ENCODE measurements at regions not wholly inside any gene's neighbourhood (a gene's known extent, or its start where the extent isn't known, plus 50 kb on each side); places are given as distances from the start of the nearest gene placed in this dataset.
"Not testable (repeated sequence)": the region's sequence is repeated elsewhere in the genome, so short reads cannot be mapped to it uniquely, and the experiment has no call there.

DNA sequence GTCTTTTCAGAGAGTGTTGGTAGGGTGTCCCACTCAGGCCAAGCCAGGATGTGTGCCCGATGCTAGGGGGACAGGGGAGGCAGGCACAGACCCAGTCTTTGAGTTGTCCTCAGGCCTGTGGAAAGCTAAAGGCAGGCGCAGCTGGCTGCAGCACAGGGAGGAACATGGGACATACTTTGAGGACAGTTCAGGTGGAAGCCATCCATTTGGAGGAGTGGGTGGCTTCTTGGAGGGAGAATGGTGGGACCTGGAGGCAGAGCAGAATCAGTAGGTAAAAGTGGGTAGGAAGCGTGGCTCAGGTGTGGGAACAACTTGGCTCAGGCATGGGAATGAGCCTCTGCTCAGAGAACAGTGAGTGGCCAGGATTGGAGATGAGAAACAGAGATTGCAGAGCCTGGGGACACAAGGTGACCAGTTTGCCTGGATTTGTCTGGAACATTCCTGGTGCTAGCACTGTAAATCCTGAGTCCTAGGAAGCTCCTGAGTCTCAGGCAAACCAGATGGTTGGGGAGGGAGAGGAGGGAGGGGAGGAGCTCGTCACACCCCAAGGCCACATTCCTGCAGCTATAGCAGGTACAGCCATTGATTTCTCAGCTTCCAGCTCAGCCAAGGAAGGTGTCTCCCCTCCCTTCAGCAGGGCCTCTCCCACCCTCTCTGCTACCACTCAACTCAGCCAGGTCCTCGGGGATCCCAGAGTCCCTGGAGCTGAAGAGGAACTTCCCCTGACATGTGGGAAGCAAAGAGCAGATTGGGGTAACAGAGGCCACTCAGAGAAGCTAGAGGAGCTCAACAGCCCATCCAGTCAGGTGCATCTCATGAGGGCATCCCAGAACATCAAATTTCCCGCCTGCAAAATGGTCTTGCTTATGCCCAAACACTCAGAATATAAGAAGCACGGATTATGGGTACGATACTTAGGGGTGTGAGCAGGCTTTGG is 65.2 kb upstream of the TINAGL1 start:
- peak; percentile 44 for DNase-seq (ENCODE audit: low spot score)

DNA sequence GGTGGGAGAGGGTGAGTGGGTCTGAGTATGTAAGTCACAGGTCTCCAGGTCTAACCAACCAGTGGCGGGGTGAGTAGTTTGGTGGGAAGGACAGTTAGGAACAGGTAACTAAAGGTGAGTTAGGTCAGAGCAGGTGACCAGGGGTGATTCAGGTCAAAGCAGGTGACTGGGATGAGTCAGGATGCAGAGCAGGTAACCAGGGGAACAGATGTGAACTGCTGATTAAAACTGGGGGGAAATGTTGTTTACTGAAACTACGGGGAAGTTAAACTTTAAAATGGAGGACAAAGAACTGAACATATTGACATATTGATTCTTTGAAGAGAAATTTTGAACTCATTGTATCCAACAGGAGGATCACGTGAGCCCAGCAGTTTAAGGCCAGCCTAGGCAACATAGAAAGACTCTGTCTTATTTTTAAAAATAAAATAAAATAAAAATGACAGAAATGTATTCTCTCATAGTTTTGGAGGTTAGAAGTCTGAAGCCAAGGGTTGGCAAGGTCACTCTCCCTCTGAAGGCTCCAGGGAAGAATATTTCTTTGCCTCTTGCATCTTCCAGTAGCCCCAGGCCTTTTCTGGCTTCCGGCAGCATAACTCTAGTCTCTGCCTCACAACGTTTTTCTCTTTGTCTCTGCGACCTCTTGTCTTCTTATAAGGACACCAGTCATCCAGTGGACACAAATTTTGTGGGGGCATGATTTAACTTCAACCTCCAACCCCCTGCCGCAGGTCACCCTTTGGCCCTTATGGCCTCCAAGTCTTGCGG is 64.3 kb upstream of the TINAGL1 start:
- DNase-seq (ENCODE audit: low spot score), result no peak

DNA sequence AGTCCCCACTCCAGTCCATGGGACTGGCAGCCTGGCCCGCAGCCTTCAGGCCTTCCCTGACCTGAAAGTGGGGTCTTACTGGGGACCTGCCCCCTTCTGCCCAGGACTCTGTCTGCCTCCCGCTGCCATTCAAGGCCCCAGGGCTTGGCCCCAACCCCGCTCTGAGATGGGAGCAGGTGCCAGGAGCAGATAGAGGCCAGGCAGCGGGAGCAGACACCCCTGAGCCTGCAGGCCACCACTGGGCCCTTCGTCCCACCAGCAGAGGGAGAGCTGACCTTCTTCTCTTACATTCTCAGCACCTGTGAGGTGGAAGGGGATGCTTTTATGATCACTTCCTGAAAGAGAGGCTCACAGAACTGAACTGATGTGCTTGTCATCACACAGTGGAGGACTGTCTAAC is 62.2 kb upstream of the TINAGL1 start:
- no peak for DNase-seq (ENCODE audit: low spot score)

DNA sequence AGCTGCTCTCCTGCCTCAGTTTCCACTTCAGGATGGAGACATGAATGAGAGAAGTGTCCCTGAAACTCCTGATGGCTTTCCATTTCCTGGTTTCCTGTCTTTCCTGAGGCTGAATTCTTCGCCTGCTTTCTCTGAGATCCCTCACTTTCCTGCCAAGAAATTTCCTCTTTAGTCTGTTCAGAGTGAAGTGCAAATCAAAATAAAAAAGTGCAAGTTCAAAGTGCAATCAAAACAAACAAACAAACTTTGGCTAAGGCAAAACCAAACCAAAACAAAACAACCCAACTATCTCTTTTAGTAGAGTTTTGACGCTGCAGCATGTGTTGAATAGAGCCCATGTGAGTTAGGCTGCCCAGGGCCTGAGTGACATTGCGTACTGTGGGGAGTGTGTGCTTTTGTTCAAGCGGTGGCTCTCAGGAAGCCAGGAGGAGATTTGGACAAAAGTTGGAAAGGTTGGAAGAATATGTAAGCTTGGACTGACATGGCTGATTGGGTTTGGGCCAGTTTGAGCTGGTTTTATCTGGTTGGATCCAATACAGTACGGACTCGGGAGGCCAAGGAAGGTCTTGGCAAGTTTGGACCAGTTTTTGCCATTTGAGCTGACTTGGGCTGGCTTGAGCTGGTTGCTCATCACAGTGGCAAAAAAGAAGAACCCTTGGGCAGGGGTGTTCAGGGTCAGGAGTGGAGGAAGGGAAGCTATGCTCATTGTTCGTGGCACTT is 61.1 kb upstream of the TINAGL1 start:
- DNase-seq (ENCODE audit: low spot score), result no peak

DNA sequence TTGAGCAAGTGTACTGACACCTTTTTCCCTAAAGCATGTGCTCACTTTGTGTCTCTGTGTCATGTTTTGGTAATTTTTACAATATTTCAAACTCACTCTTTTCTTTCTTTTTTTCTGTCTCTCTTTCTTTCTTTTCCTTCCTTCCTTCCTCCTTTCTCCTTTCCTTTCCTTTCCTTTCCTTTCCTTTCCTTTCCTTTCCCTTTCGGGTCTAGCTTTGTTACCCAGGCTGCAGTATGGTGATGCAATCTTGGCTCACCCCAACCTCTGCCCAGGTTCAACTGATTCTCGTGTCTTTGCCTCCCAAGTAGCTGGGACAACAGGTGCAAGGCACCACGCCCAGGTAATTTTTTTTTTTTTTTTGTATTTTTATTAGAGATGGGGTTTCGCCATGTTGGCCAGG is 60.4 kb upstream of the TINAGL1 start:
- no peak for DNase-seq (ENCODE audit: low spot score)

DNA sequence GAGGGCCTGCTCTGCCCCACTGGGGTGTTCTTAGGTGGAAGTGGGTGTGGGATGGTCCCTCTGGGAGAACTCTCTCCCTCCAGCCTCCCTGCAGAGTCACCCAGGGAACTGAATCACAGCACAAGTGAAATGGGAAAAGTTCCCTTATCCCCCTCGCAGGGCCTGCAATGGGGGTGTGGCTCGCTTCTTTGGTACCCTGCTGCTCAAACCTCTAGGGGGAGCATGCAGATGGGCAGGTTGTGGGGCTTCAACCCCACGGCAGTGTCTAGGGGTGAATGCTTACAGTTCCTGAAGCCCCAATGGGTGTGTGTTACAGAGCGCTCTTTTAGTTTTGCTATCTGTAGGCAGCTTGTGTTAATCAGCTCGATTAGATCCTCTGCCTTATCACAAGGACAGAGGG is 59.0 kb upstream of the TINAGL1 start:
- DNase-seq (ENCODE audit: low spot score), result no peak

DNA sequence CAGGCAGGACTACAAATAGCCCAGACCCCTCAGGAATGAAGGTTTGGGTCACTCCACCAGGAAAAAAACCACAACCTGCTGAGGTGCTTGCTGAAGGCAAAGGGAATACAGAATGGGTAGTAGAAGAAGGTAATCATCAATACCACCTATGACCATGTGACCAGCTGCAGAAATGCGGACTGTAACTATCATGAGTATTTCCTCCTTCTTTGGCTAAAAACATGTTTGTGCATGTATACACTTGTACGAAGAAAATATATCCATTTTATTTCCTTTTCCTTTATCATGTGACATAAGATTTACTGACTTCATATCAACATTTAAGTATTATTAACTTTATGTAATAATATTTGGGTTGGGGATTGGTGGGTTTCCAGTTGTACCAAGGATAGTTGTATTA is 58.3 kb upstream of the TINAGL1 start:
- not testable (repeated sequence) for DNase-seq (ENCODE audit: low spot score)

DNA sequence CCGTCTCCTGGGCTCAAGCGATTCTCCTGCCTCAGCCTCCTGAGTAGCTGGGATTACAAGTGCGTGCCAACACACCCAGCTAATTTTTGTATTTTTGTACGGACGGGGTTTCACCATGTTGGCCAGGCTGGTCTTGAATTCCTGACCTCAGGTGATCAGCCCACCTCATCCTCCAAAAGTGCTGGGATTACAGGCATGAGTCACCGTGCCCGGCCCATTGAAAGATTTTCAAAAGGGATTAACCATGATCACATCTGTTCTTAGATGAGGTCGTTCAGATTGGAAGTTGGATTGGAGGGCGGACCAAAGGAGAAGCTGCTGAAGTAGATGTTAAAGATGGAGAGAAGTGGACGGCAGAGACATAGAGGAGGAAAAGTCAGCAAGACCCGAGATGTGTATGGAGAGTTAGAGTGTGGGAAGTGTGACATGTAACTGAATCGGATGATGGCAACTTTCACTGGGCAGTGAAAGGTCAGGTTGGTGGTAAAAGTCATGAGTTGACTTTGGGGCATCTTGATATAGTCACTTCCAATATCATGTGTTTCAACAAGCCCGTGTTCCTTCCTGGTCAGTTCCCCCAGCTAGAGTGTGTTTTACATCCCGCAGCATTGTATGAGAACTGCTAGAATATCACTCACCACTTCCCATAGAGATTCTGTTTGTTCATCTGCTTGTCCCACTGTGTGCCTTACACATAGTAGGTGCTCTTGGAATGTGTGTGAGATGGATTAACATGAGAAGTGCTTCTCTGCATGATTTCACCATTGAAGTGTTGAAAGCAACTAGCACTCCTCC is 54.4 kb upstream of the TINAGL1 start:
- DNase-seq (ENCODE audit: low spot score), result no peak

DNA sequence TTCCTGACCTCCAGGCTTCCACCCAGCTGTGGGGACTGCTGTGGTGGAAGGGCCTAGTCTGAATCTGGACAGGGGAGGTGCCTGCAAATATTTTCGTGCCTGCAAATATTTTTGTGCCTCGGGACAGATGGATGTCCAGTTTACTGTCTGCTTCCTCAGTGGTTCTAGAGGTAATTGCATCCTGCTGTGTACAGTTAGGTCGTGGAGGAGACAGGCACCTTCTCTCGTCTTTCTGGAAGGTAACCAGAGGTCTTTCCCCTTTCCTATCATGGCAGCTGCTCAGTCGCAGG is 53.8 kb upstream of the TINAGL1 start:
- DNase-seq (ENCODE audit: low spot score), result no peak

DNA sequence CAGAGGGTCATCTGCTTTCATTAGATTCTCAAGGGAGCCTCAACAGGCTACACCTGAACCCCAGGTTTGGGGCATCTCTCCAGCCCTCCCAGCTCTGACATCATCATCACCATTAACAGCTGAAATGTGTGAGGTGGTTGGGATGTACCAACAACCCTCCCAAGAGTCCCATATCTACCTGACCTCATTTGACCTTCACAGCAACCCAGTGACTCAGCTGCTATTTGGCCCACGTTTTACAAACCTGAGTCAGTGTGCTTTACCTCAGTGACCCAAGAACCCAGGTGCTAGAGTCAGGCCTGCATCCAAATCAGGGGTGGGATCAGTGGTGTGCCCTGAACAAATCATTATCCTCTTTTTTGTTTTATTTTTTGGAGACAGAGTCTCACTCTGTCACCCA is 53.3 kb upstream of the TINAGL1 start:
- no peak for DNase-seq (ENCODE audit: low spot score)

DNA sequence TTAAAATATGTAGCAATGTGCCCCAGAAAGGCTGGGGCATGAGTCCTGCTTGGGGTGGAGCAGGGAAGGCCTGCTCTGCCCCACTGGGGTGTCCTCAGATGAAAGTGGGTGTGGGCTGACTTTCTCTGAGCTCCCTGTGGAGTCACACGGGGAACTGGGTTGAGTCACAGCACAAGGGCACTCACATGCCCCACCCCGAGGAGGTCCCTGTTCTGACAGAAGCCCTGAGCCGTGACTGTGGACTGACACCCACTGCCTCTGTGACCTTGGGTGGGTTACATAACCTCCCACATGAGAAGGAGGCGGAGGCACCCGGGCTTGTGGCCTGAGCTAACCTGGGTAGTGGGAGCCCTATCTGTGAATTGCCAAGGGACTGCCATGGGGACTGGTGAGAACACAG is 52.5 kb upstream of the TINAGL1 start:
- no peak for DNase-seq (ENCODE audit: low spot score)

DNA sequence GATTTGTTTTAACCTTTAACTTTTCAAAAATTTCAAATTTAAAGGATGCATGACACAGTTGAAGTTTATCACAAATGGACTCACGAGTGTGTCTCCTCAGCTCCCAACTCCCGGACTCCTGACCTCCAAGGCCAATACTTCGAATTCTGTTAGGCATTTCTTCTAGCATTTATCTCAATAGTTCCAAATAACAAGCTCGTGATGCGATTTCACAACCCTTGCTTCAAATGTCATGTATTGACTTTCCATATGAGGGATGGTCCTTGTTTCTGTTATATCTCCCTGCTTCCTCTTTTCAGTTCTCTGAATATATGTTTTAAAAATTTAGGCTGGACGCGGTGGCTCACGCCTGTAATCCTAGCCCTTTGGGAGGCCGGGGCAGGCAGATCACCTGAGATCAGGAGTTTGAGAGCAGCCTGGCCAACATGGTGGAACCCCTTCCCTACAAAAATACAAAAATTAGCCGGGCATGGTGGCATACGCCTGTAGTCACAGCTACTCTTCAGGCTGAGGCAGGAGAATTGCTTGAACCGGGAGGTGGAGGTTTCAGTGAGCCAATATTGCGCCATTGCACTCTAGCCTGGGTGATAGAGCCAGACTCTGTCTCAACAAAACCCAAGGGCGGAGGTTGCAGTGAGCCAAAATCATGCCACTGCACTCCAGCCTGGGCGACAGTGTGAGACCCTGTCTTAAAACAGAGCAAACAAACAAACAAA is 52.0 kb upstream of the TINAGL1 start:
- DNase-seq (ENCODE audit: low spot score), result no peak

All from HuH-7.5 (cell line).